Body of pancreas (tissue), 4 donors: ENCODE measurements at regions not wholly inside any gene's neighbourhood (a gene's known extent, or its start where the extent isn't known, plus 50 kb on each side); places are given as distances from the start of the nearest gene placed in this dataset.
A peak's percentile ranks its signal among the peaks of the same experiment; 100 is the strongest.

Source experiments
- ATAC-seq: fragments of 150-250 bp; one replicate; pipeline ENCODE4 v1.9.1; 2016
- DNase-seq, 4 donors: peaks; one replicate each; pipeline ENCODE4 v3.0.0-alpha.2; 2019
- H3K27ac ChIP-seq, 4 donors: fragments of 200-600 bp; sonication (generic); 1 replicate in 3 of 4; 2 replicates in 1 of 4; pipeline versions ENCODE4 v1.5.1 to v1.6.1; 2016 to 2019; ENCODE audit warnings: mild to moderate bottlenecking in 1 of 4, mixed read lengths in 1 of 4, moderate library complexity in 1 of 4
- H3K27me3 ChIP-seq, 2 donors: fragments of 200-600 bp; sonication (generic); one replicate each; pipeline ENCODE4 v1.6.0; 2016; ENCODE audit warnings: mild to moderate bottlenecking in 1 of 2
- H3K36me3 ChIP-seq, 2 donors: fragments of 200-600 bp; sonication (generic); replicated peaks in 1 of 2; 2 replicates each; pipeline ENCODE4 v1.5.1; 2016; ENCODE audit warnings: low read depth in 2 of 2; ENCODE audit not compliant: insufficient read depth in 1 of 2
- H3K4me1 ChIP-seq: fragments of 200-600 bp; sonication (generic); one replicate; pipeline ENCODE4 v1.6.0; 2016
- H3K4me3 ChIP-seq, 2 donors: fragments of 200-600 bp; sonication (generic); 1 replicate in 1 of 2; 2 replicates in 1 of 2; pipeline ENCODE4 v1.5.1; 2016 to 2019
- H3K9me3 ChIP-seq, 3 donors: fragments of 200-600 bp; sonication (generic); 1 replicate in 2 of 3; 2 replicates in 1 of 3; pipeline ENCODE4 v1.5.1; 2016
- CTCF ChIP-seq, 7 experiments: fragments of 450-650 bp in 4 of 7; fragments of 200-600 bp in 3 of 7; sonication (generic) in 3 of 7; IDR thresholded peaks; one replicate each; pipeline ENCODE4 v1.5.1; 2016 to 2019; ENCODE audit warnings: antibody characterized with exemption in 7 of 7
- POLR2A ChIP-seq, 3 donors: fragments of 450-650 bp; IDR thresholded peaks; one replicate each; pipeline ENCODE4 v1.6.1; 2016; ENCODE audit warnings: antibody characterized with exemption in 3 of 3, mild to moderate bottlenecking in 2 of 3
- WGBS, 2 donors: methylation state at CpG; one replicate each; pipeline ENCODE4 v1.1.5; 2017; 5-methylcytosine and 5-hydroxymethylcytosine counted together
- intact Hi-C: fragments of 100-400 bp; cut with DNase I; formaldehyde crosslinking; loops from one replicate; pipeline ENCODE4 v1.15.1; 2023

GRCh38 chr6:141133836-141134235 lies 998.9 kb upstream of the GJE1 start:
- ATAC-seq (no peak), DNase-seq (peak in 1 of 4 donors; percentile 11)
- Histone ChIP-seq H3K27me3 (no peaks in the 10 kb centered on the region), H3K4me1 (no peaks in the 10 kb centered on the region), H3K36me3 (no peaks in the 10 kb centered on the region), H3K9me3 (no peaks in the 10 kb centered on the region), H3K27ac (no peak overlapping the region), H3K4me3 (no peak overlapping the region)
- intact Hi-C loops: no loop called here
- no peak for TF ChIP-seq CTCF (IDR thresholded peaks at IDR 0.05)
- no peak for TF ChIP-seq POLR2A (IDR thresholded peaks at IDR 0.05)
- 56% methylated on average over 3 of the region's 3 CpGs for WGBS, 2 donors

- Histone ChIP-seq H3K4me1 (no peaks in the 10 kb centered on the region), H3K9me3 (no peaks in the 10 kb centered on the region), H3K36me3 (no peaks in the 10 kb centered on the region), H3K27me3 (no peaks in the 10 kb centered on the region), H3K4me3 (no peak overlapping the region), H3K27ac (no peak overlapping the region)
- no peak for DNase-seq
- TF ChIP-seq CTCF (IDR thresholded peaks at IDR 0.05): no peak
- TF ChIP-seq POLR2A (IDR thresholded peaks at IDR 0.05): no peak
- WGBS, 2 donors: 64 to 75% methylated on average over 1 of the region's 1 CpG
- intact Hi-C loops: no loop called here
- no peak for ATAC-seq
Measured at GRCh38 chr6:141133346-141133745, 999.4 kb upstream of the GJE1 start.

GRCh38 chr6:141131616-141132015 lies 1001.1 kb upstream of the GJE1 start:
- TF ChIP-seq CTCF (IDR thresholded peaks at IDR 0.05) (no peak), POLR2A (IDR thresholded peaks at IDR 0.05) (no peak)
- intact Hi-C loops: no loop called here
- H3K27ac ChIP-seq: no peak overlapping the region
- H3K9me3 ChIP-seq: no peaks in the 10 kb centered on the region
- no peaks in the 10 kb centered on the region for H3K4me1 ChIP-seq
- no peak overlapping the region for H3K4me3 ChIP-seq
- no peak for ATAC-seq
- 43 to 58% methylated on average over 3 of the region's 3 CpGs for WGBS, 2 donors
- DNase-seq: no peak
- no peaks in the 10 kb centered on the region for H3K36me3 ChIP-seq
- H3K27me3 ChIP-seq: no peaks in the 10 kb centered on the region

- Histone ChIP-seq H3K36me3 (no peaks in the 10 kb centered on the region), H3K4me1 (no peaks in the 10 kb centered on the region), H3K9me3 (no peaks in the 10 kb centered on the region), H3K27ac (no peak overlapping the region), H3K27me3 (no peaks in the 10 kb centered on the region), H3K4me3 (no peak overlapping the region)
- TF ChIP-seq CTCF (IDR thresholded peaks at IDR 0.05) (no peak), POLR2A (IDR thresholded peaks at IDR 0.05) (no peak)
- ATAC-seq: no peak
- DNase-seq: no peak
- intact Hi-C loops: no loop called here
Measured at GRCh38 chr6:141123497-141123896, 1009.2 kb upstream of the GJE1 start.

GRCh38 chr6:141123049-141123448 lies 1009.7 kb upstream of the GJE1 start:
- Histone ChIP-seq H3K9me3 (no peaks in the 10 kb centered on the region), H3K4me1 (no peaks in the 10 kb centered on the region), H3K4me3 (no peak overlapping the region), H3K27ac (no peak overlapping the region), H3K36me3 (no peaks in the 10 kb centered on the region), H3K27me3 (no peaks in the 10 kb centered on the region)
- DNase-seq: no peak
- TF ChIP-seq CTCF (IDR thresholded peaks at IDR 0.05): no peak
- no peak for TF ChIP-seq POLR2A (IDR thresholded peaks at IDR 0.05)
- intact Hi-C loops: no loop called here
- ATAC-seq: no peak
